NOMO-1 treated with dmso at 0.1 percent for 144 hours (cell line): ENCODE measurements at regions not wholly inside any gene's neighbourhood (a gene's known extent, or its start where the extent isn't known, plus 50 kb on each side); places are given as distances from the start of the nearest gene placed in this dataset.

Source experiments
- DNase-seq: peaks from one replicate; lab custom pipeline; 2025; ENCODE audit not compliant: unreplicated experiment; lab: John Stamatoyannopoulos, UW

DNA sequence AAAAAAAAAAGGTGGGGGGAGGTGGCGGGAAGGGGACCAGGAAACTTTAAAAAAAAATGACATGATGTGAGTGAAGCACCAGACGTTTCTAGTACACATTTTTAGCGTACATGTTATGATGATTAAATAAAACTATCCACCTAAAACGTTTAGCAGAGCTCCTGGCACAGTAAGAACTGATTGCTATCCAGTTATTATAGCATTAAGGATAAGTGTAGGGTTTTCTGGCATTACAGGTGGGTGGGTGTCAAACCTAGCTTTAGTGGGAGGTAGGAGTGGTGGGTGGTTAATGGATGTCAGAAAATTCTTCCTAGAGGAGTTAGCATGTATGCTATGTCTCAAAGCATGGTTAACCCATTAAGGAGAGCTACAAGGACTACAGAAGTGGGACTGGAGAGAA lies 2329.5 kb downstream of the MAT2B start:
- DNase-seq: no peak

DNA sequence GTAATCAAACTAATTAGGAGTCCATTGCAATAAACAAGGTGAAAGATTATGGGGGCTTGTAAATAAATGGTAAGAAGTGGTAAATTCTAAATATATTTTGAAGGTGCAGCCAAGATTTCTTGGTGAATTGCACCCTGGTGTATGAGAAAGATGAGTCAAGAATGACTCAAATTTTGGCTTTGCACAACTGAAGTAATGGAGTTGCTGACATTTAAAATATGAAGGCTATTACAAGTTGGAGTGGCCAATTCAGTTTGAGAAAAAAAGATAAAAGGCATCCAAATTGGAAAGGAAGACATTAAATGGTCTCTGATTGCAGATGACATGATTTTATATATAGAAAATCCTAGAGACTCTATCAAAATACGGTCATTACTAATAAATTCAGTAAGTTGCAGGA lies 2330.6 kb downstream of the MAT2B start:
- no peak for DNase-seq

DNA sequence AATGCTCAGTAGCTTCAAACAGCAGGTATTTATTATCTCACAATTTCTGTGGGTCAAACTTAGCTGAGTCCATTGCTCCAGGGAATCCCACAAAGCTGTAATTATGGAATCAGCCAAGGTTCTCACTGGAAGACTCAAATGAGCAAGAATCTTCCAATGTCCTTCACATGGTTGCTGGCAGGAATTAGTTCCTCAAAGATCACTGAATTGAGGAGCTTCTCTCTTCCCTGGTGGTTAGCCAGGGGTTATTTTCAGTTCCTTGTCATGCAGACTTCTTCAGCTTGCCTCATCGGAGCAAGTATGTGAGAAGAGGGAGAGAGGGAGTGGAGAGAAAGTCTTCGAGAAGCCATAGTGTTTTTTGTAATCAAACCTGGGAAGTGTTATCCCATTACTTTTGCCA lies 2331.9 kb downstream of the MAT2B start:
- no peak for DNase-seq

DNA sequence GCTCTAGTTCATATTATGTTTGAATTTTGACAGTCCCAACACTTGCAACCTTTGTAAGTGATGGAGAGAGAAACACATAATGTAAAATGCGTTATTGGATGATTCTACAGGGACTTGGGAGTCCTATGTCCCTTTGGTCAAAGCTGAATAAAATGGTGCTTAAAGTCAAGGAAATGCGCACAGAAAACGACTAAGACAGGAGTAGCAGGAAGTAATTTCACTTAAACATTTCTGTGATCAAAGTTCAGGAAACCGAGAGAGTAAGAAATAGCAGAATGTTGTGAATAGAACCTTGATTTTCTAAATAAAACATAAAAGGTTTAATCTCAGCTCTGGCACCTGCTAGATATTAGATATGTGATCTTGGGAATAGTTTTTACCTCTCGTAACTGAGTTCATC lies 2339.2 kb downstream of the MAT2B start:
- DNase-seq: no peak

DNA sequence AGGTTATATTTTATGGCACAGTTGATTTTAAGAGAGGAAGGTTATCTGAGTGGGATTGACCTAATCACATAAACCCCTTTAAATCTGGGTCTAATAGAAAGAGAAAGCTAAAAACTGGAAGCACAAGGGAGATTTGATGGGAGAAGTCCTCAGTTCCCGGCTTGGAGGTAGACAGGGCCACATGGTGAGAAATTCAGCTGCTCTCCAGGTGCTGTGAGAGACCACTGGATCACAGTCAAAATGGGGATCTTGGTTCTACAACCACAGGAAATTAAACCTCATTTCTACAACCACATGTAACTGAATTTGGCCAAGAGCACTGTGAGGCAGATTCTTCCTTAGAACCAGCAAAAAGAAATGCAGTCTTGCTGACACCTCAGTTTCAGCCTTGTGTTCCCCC lies 2352.7 kb downstream of the MAT2B start:
- no peak for DNase-seq

DNA sequence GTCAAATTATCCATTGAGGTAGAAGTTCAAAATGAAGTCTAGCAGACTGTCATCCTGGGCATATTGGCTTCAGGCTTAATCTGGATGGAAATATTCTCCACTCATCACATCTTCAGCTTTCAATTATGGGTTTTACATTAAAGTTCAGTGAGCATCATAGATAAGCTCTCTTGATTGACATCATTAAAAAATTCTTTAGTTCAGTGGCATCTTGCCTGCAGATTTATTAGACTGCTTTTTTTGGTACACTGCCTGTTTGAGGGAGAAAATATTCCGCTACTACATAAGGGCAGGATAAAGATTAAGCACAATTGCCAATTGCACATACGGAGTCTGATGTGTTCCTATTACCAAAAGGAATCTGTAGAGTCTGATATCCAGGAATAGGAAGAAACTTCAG lies 2353.8 kb downstream of the MAT2B start:
- no peak for DNase-seq

DNA sequence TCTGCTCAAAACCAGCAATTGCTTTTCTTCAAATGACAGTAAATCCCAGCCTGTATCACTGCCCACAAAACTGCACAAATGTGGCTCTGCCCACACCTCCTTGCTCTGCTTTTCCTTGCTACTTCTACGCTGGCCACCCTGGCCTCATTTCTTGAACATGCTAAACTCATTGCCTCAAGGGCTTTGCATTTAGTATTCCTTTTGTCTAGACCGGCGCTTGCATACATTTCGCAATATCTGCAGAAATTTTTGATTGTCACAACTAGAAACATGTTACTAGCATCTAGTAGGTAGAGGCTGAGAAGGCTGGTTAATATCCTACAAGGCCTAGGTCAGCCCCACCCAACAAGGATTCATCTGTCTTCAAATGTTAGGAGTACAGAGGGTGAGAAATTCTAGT lies 2357.8 kb downstream of the MAT2B start:
- no peak for DNase-seq

DNA sequence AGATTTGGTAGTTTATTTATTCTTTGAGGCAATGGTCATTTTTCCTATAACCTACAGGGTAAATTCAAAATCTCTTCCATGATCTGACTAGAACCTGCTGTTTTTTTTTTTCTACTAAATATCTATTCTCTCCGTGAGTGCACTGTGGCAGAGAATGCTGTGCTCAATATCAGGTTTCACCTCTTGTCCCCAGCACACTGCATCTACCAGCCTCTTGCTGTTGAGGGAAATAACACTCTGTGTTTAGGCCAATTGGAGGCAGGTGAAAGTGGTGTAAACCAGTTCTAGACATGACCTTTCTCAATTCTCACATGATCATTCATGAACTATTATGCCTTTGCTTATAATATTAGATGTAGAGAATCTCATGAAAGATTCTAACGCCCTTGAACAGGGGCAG lies 2365.9 kb downstream of the MAT2B start:
- no peak for DNase-seq

DNA sequence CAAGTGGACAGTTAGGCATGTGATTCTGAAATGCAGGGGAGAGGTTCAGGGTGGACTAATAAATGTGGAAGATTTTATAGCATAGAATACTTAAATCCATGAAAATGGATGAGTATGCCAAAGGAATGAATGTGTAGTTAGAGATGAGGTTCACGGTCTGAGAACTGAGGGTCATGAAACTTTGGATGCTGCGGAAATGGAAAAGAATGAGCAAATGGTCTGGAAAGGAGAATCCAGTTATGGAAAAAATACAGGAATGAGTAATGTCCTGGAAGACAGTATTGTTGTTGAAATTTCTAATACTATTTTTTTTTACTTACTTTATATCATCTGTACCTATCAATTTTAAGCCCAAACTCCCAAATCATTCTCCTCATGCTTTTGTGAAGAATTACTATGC lies 2369.4 kb downstream of the MAT2B start:
- DNase-seq: no peak

DNA sequence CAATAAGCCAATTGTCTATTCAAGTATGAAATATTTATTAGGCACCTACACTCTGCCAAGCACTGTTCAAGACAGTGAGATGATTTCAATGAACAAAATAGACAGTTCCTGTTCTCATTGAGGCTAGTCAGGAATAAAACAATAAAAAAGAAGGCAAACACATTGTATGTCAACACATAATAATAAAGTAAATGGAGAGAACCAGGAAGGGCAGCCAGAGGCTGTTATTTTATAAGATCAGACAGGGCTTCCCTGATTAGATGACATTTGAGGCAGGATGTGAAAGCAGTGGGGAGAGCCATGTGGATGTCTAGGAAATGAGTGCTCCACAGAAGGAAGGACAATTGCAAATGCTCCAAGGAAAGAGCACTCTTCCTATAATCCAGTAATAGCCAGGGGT lies 2371.1 kb downstream of the MAT2B start:
- DNase-seq: no peak

DNA sequence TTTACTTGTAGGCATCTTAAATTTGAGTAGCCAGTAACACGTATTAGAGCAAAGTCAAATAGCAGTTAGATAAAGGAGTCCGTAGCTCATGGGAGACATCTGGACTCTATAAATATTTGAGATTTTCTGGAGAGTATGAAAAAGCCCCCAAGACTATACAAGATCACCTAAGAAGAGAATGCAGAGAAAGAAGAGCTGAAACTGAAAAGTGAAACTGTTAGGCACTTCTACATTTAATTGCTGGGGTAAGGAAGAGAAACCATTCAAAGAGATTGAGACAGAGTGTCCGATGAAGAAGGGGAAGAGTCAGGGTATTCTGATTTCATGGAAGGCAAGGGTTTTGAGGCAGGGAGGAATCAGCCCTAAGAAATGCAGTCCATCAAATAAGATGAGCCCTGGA lies 2372.1 kb downstream of the MAT2B start:
- no peak for DNase-seq

DNA sequence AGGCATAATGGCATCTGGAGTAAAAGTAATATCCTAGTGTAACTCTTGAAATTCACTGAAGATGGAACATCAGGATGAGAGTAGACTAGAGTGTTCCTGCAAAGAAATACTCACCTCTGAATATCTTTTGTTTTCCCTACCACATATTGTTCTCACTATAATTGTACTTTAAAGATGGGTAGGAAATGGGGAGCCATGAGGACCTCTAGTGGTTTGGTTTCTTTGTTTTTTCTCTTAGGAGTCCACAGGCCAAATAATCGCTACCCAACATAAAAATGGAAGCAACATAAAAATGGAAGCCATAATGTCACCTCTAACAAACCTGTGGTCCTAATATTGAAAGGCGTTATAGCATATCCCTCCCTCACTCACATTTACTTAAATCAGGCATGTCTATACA lies 2375.8 kb downstream of the MAT2B start:
- no peak for DNase-seq

DNA sequence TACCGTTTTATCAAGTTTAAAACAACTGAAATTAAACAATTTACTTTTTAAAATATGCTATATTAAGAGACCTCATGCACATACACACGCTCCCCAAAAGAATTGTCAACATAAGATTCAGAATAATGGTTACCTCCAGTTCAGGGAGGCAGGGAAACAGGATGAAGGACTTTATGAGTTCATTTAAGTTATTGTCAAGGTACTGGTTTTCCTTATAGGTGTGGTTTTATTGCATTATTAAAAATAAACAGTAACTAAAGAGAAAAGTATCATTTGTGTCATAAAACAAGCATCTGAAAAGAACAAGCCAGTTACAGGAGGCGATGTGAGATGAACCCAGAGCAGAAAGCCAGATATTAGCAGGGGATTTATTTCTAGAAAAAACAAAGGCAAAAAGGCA lies 2376.7 kb downstream of the MAT2B start:
- DNase-seq: no peak

DNA sequence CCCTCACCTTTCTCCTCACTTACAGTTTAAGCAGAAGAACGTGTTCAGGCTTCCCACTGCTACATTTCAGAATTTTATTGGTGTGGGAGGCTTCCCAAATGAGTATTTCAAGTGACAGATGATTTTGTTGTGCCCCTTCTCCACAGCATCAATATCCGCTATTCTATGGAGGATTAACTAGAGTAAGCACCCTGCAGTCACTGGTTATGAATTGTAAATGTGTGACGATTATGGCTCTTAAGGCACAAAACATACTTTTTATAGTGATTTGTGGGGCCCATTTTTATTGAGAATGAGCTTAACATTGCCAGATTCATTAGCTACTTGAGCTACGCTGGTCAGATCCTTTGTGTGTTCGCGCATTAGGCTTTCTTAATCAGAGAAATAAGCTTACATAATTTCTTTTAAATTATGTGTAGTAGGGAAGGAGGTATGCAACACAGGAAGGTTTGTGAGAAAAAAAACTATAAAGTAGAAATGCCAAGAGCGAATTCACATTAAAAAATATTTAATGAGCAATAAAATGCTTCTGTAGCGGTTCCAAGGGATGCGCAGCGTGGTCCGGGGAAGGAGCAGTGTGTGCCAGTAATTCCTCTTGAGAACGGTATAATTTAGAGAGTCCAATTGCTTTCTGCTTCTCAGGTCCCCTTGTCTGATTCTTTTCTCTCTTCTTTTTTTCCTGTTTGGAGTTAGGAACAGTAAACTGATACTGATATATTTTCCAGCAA lies 2380.4 kb downstream of the MAT2B start:
- no peak for DNase-seq

DNA sequence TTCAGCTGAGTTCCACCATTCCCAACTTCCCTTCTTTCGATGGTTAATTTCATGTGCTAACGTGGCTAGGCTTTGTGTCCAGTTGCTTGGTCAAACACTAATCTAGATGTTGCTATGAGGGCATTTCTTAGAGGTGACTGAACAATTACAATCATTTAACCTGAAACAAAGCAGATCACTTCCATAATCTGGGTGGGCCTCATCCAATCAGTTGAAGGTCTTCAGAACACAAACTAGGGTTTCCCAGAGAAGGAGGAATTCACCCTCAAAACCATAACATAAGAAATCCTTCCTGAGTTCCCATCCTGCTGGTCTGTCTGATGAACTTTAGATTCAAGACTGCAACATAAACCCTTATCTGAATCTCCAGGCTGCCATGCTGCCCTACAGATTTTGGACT lies 2381.7 kb downstream of the MAT2B start:
- DNase-seq: no peak

DNA sequence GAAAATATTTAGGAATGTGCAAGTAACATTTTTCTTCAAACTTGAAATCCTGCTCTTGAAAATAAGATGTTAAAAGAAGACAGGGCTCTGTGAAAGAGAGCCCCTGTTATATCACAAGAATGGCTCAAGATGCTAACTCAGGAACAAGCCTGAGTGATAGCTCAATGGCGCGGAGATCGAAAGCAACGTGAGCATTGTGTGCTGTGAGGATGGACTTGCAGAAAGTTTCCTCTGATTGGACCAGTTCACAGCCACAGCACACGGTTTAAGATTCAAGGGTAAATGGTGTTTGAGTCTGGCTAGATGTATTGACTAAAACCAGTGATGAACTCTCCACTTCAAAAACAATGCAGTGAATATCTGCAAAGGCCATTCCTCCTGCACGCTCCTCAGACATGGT lies 2387.0 kb downstream of the MAT2B start:
- DNase-seq: no peak

DNA sequence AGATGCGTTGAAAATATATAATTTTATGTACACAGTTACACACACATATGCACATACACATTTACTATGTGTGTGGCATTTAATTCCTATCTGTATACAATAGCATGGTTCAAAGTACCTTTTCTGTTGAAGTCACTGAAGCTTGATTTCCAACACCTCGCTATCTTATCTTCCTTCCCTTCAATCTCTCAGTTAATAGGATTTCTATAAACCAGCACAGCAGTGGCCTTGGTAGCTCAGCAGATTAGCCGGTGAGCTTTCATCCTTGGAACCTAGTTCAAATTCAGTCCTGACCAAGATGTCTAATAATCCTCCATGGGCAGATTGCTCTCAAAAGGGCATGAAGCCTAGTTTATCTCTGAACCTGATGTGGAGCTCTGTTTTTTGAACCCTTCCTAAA lies 2389.5 kb downstream of the MAT2B start:
- DNase-seq: no peak

DNA sequence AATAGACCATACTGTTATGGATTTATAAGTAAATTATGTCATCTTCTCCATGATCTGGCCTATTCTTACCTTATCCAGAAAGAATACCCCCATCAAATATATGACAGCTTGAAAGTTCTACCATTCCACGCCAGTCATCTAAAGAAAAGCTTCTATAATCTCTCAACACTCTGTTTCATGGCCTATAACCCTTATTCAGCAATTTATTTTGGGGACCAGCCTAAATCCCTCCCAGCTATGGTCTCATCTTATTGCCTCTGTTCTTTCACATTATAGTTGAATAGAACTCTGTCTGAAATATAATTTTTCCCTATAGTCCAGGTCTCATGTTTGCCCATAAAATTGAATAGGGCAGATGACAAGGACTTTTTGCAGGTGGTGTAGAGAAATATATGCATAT lies 2387.6 kb upstream of the WWC1 start:
- no peak for DNase-seq

DNA sequence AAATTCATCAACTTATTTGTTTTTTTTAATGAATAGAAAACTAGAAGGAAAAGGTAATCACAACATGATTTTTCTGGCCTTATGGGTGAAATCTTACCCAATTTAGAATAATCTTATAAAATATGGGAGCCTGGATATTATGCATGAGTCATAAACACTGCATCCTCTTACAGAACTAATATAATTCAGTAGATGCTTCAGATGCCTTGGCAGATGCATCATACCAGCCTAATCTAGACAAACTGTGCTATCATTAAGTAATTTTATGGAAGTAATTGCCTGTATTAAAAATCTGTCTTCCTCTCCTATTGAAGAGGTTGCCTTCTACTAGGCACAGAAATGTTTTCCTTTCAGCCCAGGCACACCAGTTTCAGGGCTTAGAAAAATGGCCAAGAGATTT lies 2384.6 kb upstream of the WWC1 start:
- no peak for DNase-seq

DNA sequence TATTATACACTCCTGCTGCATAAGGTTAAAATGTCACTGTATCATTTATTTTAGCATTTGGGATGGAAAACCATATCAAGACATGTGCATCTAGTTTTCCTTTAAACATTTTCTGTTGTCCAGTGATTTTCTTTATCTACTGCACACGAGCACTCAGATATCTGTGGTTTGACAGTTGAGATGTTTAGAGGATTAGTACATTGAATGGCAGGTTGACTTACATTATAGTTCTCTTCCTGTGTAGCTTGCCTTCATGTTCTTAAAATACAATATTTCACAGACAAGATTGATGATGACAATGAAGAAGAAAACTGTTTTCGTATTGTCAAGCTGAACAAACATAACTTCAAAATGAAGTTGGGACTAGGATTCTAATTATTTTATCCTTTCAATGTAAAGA lies 2378.4 kb upstream of the WWC1 start:
- no peak for DNase-seq

DNA sequence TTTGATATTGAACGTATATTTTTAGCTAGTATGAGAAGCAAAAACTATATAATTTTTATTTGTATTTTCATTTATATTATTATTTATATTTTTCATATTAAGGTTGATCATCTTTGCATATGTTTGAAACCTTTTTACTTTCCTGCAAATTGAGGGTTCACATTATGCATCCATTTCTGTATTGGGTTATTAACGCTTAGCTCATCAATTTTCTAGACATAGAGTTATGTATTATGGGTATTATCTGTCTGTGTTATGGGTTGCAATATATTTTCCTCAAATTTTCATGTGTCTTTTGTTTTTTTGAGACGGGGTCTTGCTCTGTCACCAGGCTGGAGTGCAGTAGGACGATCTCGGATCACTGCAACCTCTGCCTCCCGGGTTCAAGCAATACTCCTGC lies 2377.0 kb upstream of the WWC1 start:
- no peak for DNase-seq

DNA sequence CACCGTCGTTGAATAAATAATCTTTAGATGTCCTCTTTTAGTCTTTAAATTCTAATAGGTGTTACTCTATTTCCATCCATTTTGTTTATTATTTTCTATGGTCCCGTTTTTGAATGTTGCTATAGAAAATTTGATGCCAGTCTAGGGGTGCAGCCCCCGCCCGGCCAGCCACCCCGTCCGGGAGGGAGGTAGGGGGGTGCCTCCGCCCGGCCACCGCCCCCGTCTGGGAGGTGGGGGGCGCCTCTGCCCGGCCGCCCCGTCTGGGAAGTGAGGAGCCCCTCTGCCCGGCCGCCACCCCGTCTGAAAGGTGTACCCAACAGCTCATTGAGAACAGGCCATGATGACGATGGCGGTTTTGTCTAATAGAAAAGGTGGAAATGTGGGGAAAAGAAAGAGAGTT lies 2372.2 kb upstream of the WWC1 start:
- no peak for DNase-seq

DNA sequence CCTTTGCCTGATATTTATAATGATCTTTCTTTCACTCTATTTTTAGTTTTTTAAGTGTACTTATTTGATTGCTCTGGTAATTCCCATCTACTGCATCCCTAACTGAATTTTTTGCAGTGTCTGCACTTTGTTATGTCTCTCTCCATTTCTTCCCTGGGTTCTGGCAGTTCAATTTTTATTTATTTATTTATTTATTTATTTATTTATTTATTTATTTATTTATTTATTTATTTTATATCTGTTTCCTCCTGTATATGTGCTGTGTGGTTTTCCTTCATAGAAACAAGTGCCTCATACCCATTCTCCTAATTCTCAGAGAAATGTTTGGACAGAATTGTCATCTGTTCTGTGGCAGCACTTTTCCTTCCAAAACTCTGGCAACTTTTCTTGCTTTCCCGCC lies 2370.8 kb upstream of the WWC1 start:
- no peak for DNase-seq

DNA sequence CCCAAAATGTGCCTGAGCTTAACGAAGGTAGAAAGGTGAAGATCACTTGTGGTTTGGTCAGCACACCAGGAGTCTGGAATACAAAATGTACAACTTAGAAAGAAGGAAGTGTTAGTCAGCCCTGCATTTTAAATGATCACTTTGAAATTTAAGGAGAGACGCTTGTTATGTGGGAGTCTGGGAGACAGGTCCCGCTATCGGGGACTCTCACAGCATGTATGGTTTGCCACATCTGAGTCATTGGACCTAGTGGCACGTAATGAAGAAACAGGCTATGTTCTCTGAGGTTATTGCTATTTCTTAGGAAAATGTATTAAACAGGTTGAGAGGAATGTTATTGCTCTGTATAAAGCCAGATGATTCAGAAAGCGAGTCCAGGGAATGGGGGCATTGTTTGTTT lies 2362.5 kb upstream of the WWC1 start:
- DNase-seq: no peak
